Neural cell (in vitro differentiated cells): ENCODE measurements at regions not wholly inside any gene's neighbourhood (a gene's known extent, or its start where the extent isn't known, plus 50 kb on each side); places are given as distances from the start of the nearest gene placed in this dataset.

Experiments used
- H2AFZ ChIP-seq: fragments of 200-600, 300-800 bp; sonication (generic), shearing (Covaris generic); 2 replicates; pipeline ENCODE4 v1.6.0; 2014; ENCODE audit warnings: low read depth, mild to moderate bottlenecking, antibody characterized with exemption, low read length, moderate library complexity
- H3F3A ChIP-seq: fragments of 200-600 bp; shearing (Covaris generic); 2 replicates; pipeline ENCODE4 v1.6.1; 2016; ENCODE audit warnings: mild to moderate bottlenecking, moderate library complexity, mixed read lengths, antibody characterized with exemption, low read length; ENCODE audit not compliant: insufficient read depth, poor library complexity, severe bottlenecking
- H3K27ac ChIP-seq: fragments of 200-600, 300-800 bp; sonication (generic), shearing (Covaris generic); 2 replicates; pipeline ENCODE4 v1.5.1; 2014; ENCODE audit warnings: mild to moderate bottlenecking, low read length, moderate library complexity
- H3K27me3 ChIP-seq: fragments of 300-800, 200-600 bp; sonication (generic), shearing (Covaris generic); 2 replicates; pipeline ENCODE4 v1.6.0; 2014; ENCODE audit warnings: mild to moderate bottlenecking, low read depth, low read length, moderate library complexity; ENCODE audit not compliant: insufficient read depth
- H3K36me3 ChIP-seq: fragments of 300-800, 200-600 bp; sonication (generic), shearing (Covaris generic); 2 replicates; pipeline ENCODE4 v1.5.1; 2014; ENCODE audit warnings: mild to moderate bottlenecking, antibody characterized with exemption, low read length, moderate library complexity; ENCODE audit not compliant: insufficient read depth
- H3K4me2 ChIP-seq: fragments of 300-800, 200-600 bp; sonication (generic), shearing (Covaris generic); 2 replicates; pipeline ENCODE4 v1.6.0; 2014; ENCODE audit warnings: mild to moderate bottlenecking, low read length
- H3K4me3 ChIP-seq: fragments of 300-800, 200-600 bp; sonication (generic), shearing (Covaris generic); 2 replicates; pipeline ENCODE4 v1.5.1; 2014; ENCODE audit warnings: mild to moderate bottlenecking, low read length, moderate library complexity
- H3K79me2 ChIP-seq: fragments of 200-600 bp; shearing (Covaris generic); replicated peaks from 2 replicates; pipeline ENCODE4 v1.6.0; 2014; ENCODE audit warnings: mild to moderate bottlenecking, low read length, moderate library complexity; ENCODE audit not compliant: insufficient read depth
- H3K9ac ChIP-seq: fragments of 300-800, 200-600 bp; sonication (generic), shearing (Covaris generic); 2 replicates; pipeline ENCODE4 v1.6.1; 2016; ENCODE audit warnings: mild to moderate bottlenecking, low read length, mixed read lengths
- H3K9me2 ChIP-seq: fragments of 200-600 bp; shearing (Covaris generic); 2 replicates; pipeline ENCODE4 v1.6.1; 2016; ENCODE audit warnings: mild to moderate bottlenecking, low read length, mixed read lengths; ENCODE audit not compliant: insufficient read depth
- H3K9me3 ChIP-seq: fragments of 200-600, 300-800 bp; sonication (generic), shearing (Covaris generic); 2 replicates; pipeline ENCODE4 v1.6.1; 2016; ENCODE audit warnings: mild to moderate bottlenecking, mixed run types, low read length, moderate library complexity, mixed read lengths
- H4K20me1 ChIP-seq: fragments of 200-600 bp; shearing (Covaris generic); 2 replicates; pipeline ENCODE4 v1.6.1; 2016; ENCODE audit warnings: mild to moderate bottlenecking, mixed run types; ENCODE audit not compliant: insufficient read depth
- EP300 ChIP-seq: fragments of 450-650 bp; conservative IDR thresholded peaks from 2 replicates; pipeline ENCODE4 v1.6.1; 2014; ENCODE audit warnings: antibody characterized with exemption, mild to moderate bottlenecking, moderate library complexity; ENCODE audit not compliant: poor library complexity, severe bottlenecking
- EZH2 ChIP-seq: fragments of 200-600, 300-800 bp; shearing (Covaris generic), sonication (generic); IDR thresholded peaks from 2 replicates; pipeline ENCODE4 v1.6.1; 2014; ENCODE audit warnings: antibody characterized with exemption, low read length, borderline replicate concordance, mild to moderate bottlenecking; ENCODE audit not compliant: insufficient read depth, poor library complexity, severe bottlenecking
- MXI1 ChIP-seq: fragments of 450-650 bp; conservative IDR thresholded peaks from 2 replicates; pipeline ENCODE4 v1.6.1; 2014; ENCODE audit warnings: antibody characterized with exemption, mild to moderate bottlenecking; ENCODE audit not compliant: poor library complexity, severe bottlenecking
- POLR2AphosphoS5 ChIP-seq: IDR thresholded peaks from 2 replicates; pipeline ENCODE4 v1.6.1; 2012
- RAD21 ChIP-seq: fragments of 450-650 bp; conservative IDR thresholded peaks from 2 replicates; pipeline ENCODE4 v1.6.1; 2014; ENCODE audit warnings: antibody characterized with exemption, mild to moderate bottlenecking, moderate library complexity
- SMC3 ChIP-seq: fragments of 450-650 bp; conservative IDR thresholded peaks from 2 replicates; pipeline ENCODE4 v1.6.1; 2014; ENCODE audit warnings: antibody characterized with exemption, mild to moderate bottlenecking, moderate library complexity; ENCODE audit not compliant: poor library complexity
- TAF1 ChIP-seq: IDR thresholded peaks from 2 replicates; pipeline ENCODE4 v1.6.1; 2012; ENCODE audit warnings: low read depth
- TF ChIP-seq, protein P1 (sequence below): fragments of 450-650 bp; IDR thresholded peaks from 2 replicates; pipeline ENCODE4 v1.5.1; 2014; ENCODE audit warnings: antibody characterized with exemption, mild to moderate bottlenecking, moderate library complexity; ENCODE audit not compliant: poor library complexity, severe bottlenecking
- TF ChIP-seq, protein P2 (sequence below): IDR thresholded peaks from 2 replicates; pipeline ENCODE4 v1.6.1; 2012; ENCODE audit warnings: borderline replicate concordance

- H2AFZ ChIP-seq: no peak overlapping the region
- no peaks in the 10 kb centered on the region for H3K9me3 ChIP-seq
- no peaks in the 10 kb centered on the region for H3K9me2 ChIP-seq
- no peak overlapping the region for H3K27ac ChIP-seq
- no peaks in the 10 kb centered on the region for H3K27me3 ChIP-seq
- H3K79me2 ChIP-seq: no peaks in the 10 kb centered on the region
- H3K4me3 ChIP-seq: no peak overlapping the region
- H3K9ac ChIP-seq: no peak overlapping the region
- no peaks in the 10 kb centered on the region for H3F3A ChIP-seq
- no peaks in the 10 kb centered on the region for H3K36me3 ChIP-seq
- no peaks in the 10 kb centered on the region for H4K20me1 ChIP-seq
- H3K4me2 ChIP-seq: no peak overlapping the region
- TF ChIP-seq POLR2AphosphoS5 (no peak), MXI1 (no peak), EP300 (no peak), SMC3 (no peak), TAF1 (no peak), EZH2 (no peak), RAD21 (no peak)
- TF ChIP-seq, protein P1, sequence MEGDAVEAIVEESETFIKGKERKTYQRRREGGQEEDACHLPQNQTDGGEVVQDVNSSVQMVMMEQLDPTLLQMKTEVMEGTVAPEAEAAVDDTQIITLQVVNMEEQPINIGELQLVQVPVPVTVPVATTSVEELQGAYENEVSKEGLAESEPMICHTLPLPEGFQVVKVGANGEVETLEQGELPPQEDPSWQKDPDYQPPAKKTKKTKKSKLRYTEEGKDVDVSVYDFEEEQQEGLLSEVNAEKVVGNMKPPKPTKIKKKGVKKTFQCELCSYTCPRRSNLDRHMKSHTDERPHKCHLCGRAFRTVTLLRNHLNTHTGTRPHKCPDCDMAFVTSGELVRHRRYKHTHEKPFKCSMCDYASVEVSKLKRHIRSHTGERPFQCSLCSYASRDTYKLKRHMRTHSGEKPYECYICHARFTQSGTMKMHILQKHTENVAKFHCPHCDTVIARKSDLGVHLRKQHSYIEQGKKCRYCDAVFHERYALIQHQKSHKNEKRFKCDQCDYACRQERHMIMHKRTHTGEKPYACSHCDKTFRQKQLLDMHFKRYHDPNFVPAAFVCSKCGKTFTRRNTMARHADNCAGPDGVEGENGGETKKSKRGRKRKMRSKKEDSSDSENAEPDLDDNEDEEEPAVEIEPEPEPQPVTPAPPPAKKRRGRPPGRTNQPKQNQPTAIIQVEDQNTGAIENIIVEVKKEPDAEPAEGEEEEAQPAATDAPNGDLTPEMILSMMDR: no peak
- TF ChIP-seq, protein P2, sequence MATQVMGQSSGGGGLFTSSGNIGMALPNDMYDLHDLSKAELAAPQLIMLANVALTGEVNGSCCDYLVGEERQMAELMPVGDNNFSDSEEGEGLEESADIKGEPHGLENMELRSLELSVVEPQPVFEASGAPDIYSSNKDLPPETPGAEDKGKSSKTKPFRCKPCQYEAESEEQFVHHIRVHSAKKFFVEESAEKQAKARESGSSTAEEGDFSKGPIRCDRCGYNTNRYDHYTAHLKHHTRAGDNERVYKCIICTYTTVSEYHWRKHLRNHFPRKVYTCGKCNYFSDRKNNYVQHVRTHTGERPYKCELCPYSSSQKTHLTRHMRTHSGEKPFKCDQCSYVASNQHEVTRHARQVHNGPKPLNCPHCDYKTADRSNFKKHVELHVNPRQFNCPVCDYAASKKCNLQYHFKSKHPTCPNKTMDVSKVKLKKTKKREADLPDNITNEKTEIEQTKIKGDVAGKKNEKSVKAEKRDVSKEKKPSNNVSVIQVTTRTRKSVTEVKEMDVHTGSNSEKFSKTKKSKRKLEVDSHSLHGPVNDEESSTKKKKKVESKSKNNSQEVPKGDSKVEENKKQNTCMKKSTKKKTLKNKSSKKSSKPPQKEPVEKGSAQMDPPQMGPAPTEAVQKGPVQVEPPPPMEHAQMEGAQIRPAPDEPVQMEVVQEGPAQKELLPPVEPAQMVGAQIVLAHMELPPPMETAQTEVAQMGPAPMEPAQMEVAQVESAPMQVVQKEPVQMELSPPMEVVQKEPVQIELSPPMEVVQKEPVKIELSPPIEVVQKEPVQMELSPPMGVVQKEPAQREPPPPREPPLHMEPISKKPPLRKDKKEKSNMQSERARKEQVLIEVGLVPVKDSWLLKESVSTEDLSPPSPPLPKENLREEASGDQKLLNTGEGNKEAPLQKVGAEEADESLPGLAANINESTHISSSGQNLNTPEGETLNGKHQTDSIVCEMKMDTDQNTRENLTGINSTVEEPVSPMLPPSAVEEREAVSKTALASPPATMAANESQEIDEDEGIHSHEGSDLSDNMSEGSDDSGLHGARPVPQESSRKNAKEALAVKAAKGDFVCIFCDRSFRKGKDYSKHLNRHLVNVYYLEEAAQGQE: no peak
Observed at GRCh38 chr2:199677881-199678280, 173.1 kb downstream of the FTCDNL1 start.

- no peaks in the 10 kb centered on the region for H4K20me1 ChIP-seq
- H3F3A ChIP-seq: no peaks in the 10 kb centered on the region
- H3K27ac ChIP-seq: no peak overlapping the region
- H3K36me3 ChIP-seq: no peaks in the 10 kb centered on the region
- H3K9me3 ChIP-seq: no peaks in the 10 kb centered on the region
- H3K9ac ChIP-seq: no peak overlapping the region
- H3K27me3 ChIP-seq: no peaks in the 10 kb centered on the region
- H3K79me2 ChIP-seq: no peaks in the 10 kb centered on the region
- H2AFZ ChIP-seq: no peak overlapping the region
- no peak overlapping the region for H3K4me3 ChIP-seq
- no peak overlapping the region for H3K4me2 ChIP-seq
- no peaks in the 10 kb centered on the region for H3K9me2 ChIP-seq
- no peak for TF ChIP-seq TAF1
- no peak for TF ChIP-seq EP300
- TF ChIP-seq MXI1: no peak
- TF ChIP-seq, protein P2: no peak
- no peak for TF ChIP-seq EZH2
- TF ChIP-seq RAD21: no peak
- no peak for TF ChIP-seq SMC3
- no peak for TF ChIP-seq POLR2AphosphoS5
Observed at GRCh38 chr2:199668645-199669044, 182.3 kb downstream of the FTCDNL1 start.
